ENCODE measurements at regions not wholly inside any gene's neighbourhood (a gene's known extent, or its start where the extent isn't known, plus 50 kb on each side); places are given as distances from the start of the nearest gene placed in this dataset.

- no peak for TF ChIP-seq MAX (CRISPR knock-in tag; IDR thresholded peaks at IDR 0.05)
- no peak for TF ChIP-seq CTCF (IDR thresholded peaks at IDR 0.05)
- no peak for TF ChIP-seq E2F1 (CRISPR knock-in tag; IDR thresholded peaks at IDR 0.05)
- TF ChIP-seq CREB1 (CRISPR knock-in tag; IDR thresholded peaks at IDR 0.05): no peak
- TF ChIP-seq ZNF281 (CRISPR knock-in tag; IDR thresholded peaks at IDR 0.05): no peak
- TF ChIP-seq FOXJ3 (CRISPR knock-in tag; IDR thresholded peaks at IDR 0.05; ENCODE audit: borderline replicate concordance): no peak
- TF ChIP-seq SP1 (CRISPR knock-in tag; conservative IDR thresholded peaks at IDR 0.05): no peak
- no peak for TF ChIP-seq FOXP1 (CRISPR knock-in tag; IDR thresholded peaks at IDR 0.05; ENCODE audit: borderline replicate concordance)
- TF ChIP-seq TP53 (CRISPR knock-in tag; IDR thresholded peaks at IDR 0.05): no peak
- TF ChIP-seq NR2C2 (CRISPR knock-in tag; IDR thresholded peaks at IDR 0.05): no peak
- TF ChIP-seq NR3C1 (CRISPR knock-in tag; conservative IDR thresholded peaks at IDR 0.05; ENCODE audit: low read depth): no peak
- TF ChIP-seq ATF6 (CRISPR knock-in tag; IDR thresholded peaks at IDR 0.05): no peak
- TF ChIP-seq TCF7 (CRISPR knock-in tag; IDR thresholded peaks at IDR 0.05; ENCODE audit: low read depth): no peak
- TF ChIP-seq NFE2L1 (CRISPR knock-in tag; IDR thresholded peaks at IDR 0.05): no peak
Observed at GRCh38 chr16:65725156-65725845, 603.4 kb upstream of the CDH11 start.

Data from WTC11 (cell line).